ENCODE measurements at regions not wholly inside any gene's neighbourhood (a gene's known extent, or its start where the extent isn't known, plus 50 kb on each side); places are given as distances from the start of the nearest gene placed in this dataset.

- Histone ChIP-seq H3K27ac (replicated peaks in 1 of 4) (no peak overlapping the region), H3K36me3 (no peaks in the 10 kb centered on the region), H3K4me1 (no peaks in the 10 kb centered on the region), H3K9me3 (no peaks in the 10 kb centered on the region), H3K4me3 (no peak overlapping the region), H3K27me3 (no peaks in the 10 kb centered on the region)
- intact Hi-C loops (cut with DNase I) = no loop called here
- no peak for DNase-seq (ENCODE audit: extremely low spot score)
- 87% methylated on average over 2 of the region's 2 CpGs for WGBS
- TF ChIP-seq POLR2AphosphoS5 (IDR thresholded peaks at IDR 0.05) (no peak), POLR2A (IDR thresholded peaks at IDR 0.05; ENCODE audit: low read depth) (no peak), EP300 (IDR thresholded peaks at IDR 0.05) (no peak)
- TF ChIP-seq, protein P1, sequence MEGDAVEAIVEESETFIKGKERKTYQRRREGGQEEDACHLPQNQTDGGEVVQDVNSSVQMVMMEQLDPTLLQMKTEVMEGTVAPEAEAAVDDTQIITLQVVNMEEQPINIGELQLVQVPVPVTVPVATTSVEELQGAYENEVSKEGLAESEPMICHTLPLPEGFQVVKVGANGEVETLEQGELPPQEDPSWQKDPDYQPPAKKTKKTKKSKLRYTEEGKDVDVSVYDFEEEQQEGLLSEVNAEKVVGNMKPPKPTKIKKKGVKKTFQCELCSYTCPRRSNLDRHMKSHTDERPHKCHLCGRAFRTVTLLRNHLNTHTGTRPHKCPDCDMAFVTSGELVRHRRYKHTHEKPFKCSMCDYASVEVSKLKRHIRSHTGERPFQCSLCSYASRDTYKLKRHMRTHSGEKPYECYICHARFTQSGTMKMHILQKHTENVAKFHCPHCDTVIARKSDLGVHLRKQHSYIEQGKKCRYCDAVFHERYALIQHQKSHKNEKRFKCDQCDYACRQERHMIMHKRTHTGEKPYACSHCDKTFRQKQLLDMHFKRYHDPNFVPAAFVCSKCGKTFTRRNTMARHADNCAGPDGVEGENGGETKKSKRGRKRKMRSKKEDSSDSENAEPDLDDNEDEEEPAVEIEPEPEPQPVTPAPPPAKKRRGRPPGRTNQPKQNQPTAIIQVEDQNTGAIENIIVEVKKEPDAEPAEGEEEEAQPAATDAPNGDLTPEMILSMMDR (IDR thresholded peaks at IDR 0.05) = no peak
These were observed 514.8 kb upstream of the CTNND2 start for GRCh38 chr5:12419075-12419474.

- TF ChIP-seq, protein P1 (IDR thresholded peaks at IDR 0.05) = no peak
- no peak for TF ChIP-seq POLR2AphosphoS5 (IDR thresholded peaks at IDR 0.05)
- TF ChIP-seq POLR2A (IDR thresholded peaks at IDR 0.05; ENCODE audit: low read depth) = no peak
- TF ChIP-seq EP300 (IDR thresholded peaks at IDR 0.05) = no peak
- intact Hi-C loops (cut with DNase I) = no loop called here
- Histone ChIP-seq H3K4me3 (no peak overlapping the region), H3K4me1 (no peaks in the 10 kb centered on the region), H3K9me3 (no peaks in the 10 kb centered on the region), H3K27ac (replicated peaks in 1 of 4) (no peak overlapping the region), H3K36me3 (no peaks in the 10 kb centered on the region), H3K27me3 (no peaks in the 10 kb centered on the region)
- no peak for DNase-seq (ENCODE audit: extremely low spot score)
- 63% methylated on average over 5 of the region's 5 CpGs for WGBS
These were observed 509.3 kb upstream of the CTNND2 start for GRCh38 chr5:12413585-12413984.

DNA sequence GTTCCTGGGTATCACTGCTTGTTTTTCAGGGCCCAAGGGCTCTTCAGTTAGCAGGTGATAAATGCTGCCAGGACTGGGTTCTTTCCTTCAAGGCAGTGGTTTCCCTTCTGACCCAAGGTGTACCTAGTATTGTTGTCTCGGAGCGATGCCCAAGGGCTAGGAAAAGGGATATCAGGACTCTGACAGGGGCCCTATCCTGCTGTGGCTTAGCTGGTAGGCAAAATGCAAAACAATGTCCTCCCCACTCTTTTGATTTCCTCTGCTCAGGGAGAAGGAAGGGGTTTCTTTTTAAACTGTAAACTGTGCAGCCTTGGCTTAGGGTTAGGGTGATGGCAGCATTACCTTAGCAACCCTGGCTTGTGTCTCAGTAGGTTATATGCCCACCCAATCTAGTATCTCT is 508.8 kb upstream of the CTNND2 start:
- intact Hi-C loops (cut with DNase I) = no loop called here
- H3K9me3 ChIP-seq = no peaks in the 10 kb centered on the region
- TF ChIP-seq POLR2AphosphoS5 (IDR thresholded peaks at IDR 0.05) (no peak), EP300 (IDR thresholded peaks at IDR 0.05) (no peak), POLR2A (IDR thresholded peaks at IDR 0.05; ENCODE audit: low read depth) (no peak)
- TF ChIP-seq, protein P1 (IDR thresholded peaks at IDR 0.05) = no peak
- no peaks in the 10 kb centered on the region for H3K36me3 ChIP-seq
- no peak overlapping the region for H3K27ac ChIP-seq (replicated peaks in 1 of 4)
- 91% methylated on average over 2 of the region's 2 CpGs for WGBS
- H3K27me3 ChIP-seq = no peaks in the 10 kb centered on the region
- no peak overlapping the region for H3K4me3 ChIP-seq
- no peak for DNase-seq (ENCODE audit: extremely low spot score)
- no peaks in the 10 kb centered on the region for H3K4me1 ChIP-seq

DNA sequence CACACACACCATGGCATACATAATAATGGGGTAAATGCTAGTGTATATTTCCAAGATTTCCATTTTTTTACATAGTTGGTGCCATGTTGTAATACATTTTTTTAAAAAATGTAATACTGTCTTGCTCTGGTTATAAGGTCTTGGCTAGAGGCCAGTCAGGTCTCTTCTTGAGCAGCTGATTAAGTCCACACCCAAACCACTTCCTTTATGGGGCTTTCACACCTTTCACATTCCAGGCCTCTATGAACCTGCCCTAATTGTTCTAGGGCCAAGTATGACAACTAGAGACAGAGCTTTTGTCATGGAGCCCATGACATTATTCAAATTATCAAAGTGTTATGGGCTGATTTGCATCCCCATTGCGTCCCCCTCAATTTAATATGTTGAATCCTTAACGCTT is 495.6 kb upstream of the CTNND2 start:
- 80% methylated on average over 2 of the region's 2 CpGs for WGBS
- Histone ChIP-seq H3K27me3 (no peaks in the 10 kb centered on the region), H3K9me3 (no peaks in the 10 kb centered on the region), H3K36me3 (no peaks in the 10 kb centered on the region), H3K4me3 (no peak overlapping the region), H3K4me1 (no peaks in the 10 kb centered on the region), H3K27ac (replicated peaks in 1 of 4) (no peak overlapping the region)
- TF ChIP-seq EP300 (IDR thresholded peaks at IDR 0.05) (no peak), POLR2AphosphoS5 (IDR thresholded peaks at IDR 0.05) (no peak), POLR2A (IDR thresholded peaks at IDR 0.05; ENCODE audit: low read depth) (no peak)
- TF ChIP-seq, protein P1 (IDR thresholded peaks at IDR 0.05) = no peak
- DNase-seq (ENCODE audit: extremely low spot score) = no peak
- intact Hi-C loops (cut with DNase I) = no loop called here

DNA sequence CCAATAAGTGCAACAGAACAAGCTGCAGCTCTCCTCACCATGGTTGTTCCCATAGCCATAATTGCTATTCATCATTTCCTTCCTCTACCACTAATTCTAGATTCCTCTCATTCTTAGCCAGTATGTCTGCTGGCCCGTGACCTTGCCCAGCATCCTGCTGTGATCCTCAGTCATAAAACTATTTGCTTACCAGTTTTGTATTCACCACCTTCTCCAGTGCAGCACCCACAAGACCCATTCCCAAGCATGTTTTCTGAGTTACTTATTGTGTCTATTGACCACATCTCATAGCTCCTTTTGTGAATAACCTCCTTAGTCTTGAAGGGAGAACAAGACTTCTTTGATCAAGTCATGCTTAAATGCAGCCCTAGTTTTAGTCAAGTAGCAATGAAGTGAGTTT is 488.0 kb upstream of the CTNND2 start:
- 69% methylated on average over 1 of the region's 1 CpG for WGBS
- TF ChIP-seq POLR2A (IDR thresholded peaks at IDR 0.05; ENCODE audit: low read depth) (no peak), EP300 (IDR thresholded peaks at IDR 0.05) (no peak), POLR2AphosphoS5 (IDR thresholded peaks at IDR 0.05) (no peak)
- TF ChIP-seq, protein P1 (IDR thresholded peaks at IDR 0.05) = no peak
- DNase-seq (ENCODE audit: extremely low spot score) = no peak
- intact Hi-C loops (cut with DNase I) = no loop called here
- Histone ChIP-seq H3K9me3 (no peaks in the 10 kb centered on the region), H3K36me3 (no peaks in the 10 kb centered on the region), H3K4me1 (no peaks in the 10 kb centered on the region), H3K27me3 (no peaks in the 10 kb centered on the region), H3K27ac (replicated peaks in 1 of 4) (no peak overlapping the region), H3K4me3 (no peak overlapping the region)

Measured in esophagus muscularis mucosa (tissue), 4 donors.